Thoracic aorta (tissue), 2 donors: ENCODE measurements at regions not wholly inside any gene's neighbourhood (a gene's known extent, or its start where the extent isn't known, plus 50 kb on each side); places are given as distances from the start of the nearest gene placed in this dataset.
A peak's percentile ranks its signal among the peaks of the same experiment; 100 is the strongest.
"Not testable (repeated sequence)": the region's sequence is repeated elsewhere in the genome, so short reads cannot be mapped to it uniquely, and the experiment has no call there.

Experiments
- ATAC-seq: fragments of 150-250 bp; one replicate; pipeline ENCODE4 v1.8.0; 2017; ENCODE audit warnings: low read depth; ENCODE audit not compliant: insufficient number of reproducible peaks, low FRiP score
- DNase-seq: peaks from one replicate; pipeline ENCODE4 v3.0.0-alpha.2; 2020; ENCODE audit warnings: low spot score
- H3K27ac ChIP-seq, 2 donors: fragments of 200-600 bp; sonication (generic); 1 replicate in 1 of 2; 2 replicates in 1 of 2; pipeline ENCODE4 v1.5.1; 2016; ENCODE audit warnings: mild to moderate bottlenecking in 2 of 2, moderate library complexity in 2 of 2
- H3K27me3 ChIP-seq: fragments of 200-600 bp; sonication (generic); replicated peaks from 2 replicates; pipeline ENCODE4 v1.6.0; 2016; ENCODE audit warnings: mild to moderate bottlenecking; ENCODE audit not compliant: insufficient read depth
- H3K36me3 ChIP-seq: fragments of 200-600 bp; sonication (generic); one replicate; pipeline ENCODE4 v1.5.1; 2016
- H3K4me1 ChIP-seq, 2 donors: fragments of 200-600 bp; sonication (generic); 1 replicate in 1 of 2; 2 replicates in 1 of 2; pipeline versions ENCODE4 v1.5.1 to v1.6.0; 2016; ENCODE audit warnings: low read depth in 2 of 2, mild to moderate bottlenecking in 1 of 2; ENCODE audit not compliant: control insufficient read depth in 1 of 2
- H3K4me3 ChIP-seq: fragments of 200-600 bp; sonication (generic); 2 replicates; pipeline ENCODE4 v1.5.1; 2016; ENCODE audit warnings: mild to moderate bottlenecking
- H3K9me3 ChIP-seq: fragments of 200-600 bp; sonication (generic); 2 replicates; pipeline ENCODE4 v1.5.1; 2016
- TF ChIP-seq, protein P1 (sequence below): fragments of 200-600 bp; sonication (generic); IDR thresholded peaks from one replicate; pipeline ENCODE4 v1.5.1; 2019; ENCODE audit warnings: antibody characterized with exemption

- Histone ChIP-seq H3K9me3 (no peaks in the 10 kb centered on the region), H3K27me3 (no peaks in the 10 kb centered on the region), H3K4me3 (no peak overlapping the region), H3K27ac (no peak overlapping the region), H3K4me1 (no peaks in the 10 kb centered on the region), H3K36me3 (no peaks in the 10 kb centered on the region)
- ATAC-seq (no peak), DNase-seq (no peak)
- TF ChIP-seq, protein P1, sequence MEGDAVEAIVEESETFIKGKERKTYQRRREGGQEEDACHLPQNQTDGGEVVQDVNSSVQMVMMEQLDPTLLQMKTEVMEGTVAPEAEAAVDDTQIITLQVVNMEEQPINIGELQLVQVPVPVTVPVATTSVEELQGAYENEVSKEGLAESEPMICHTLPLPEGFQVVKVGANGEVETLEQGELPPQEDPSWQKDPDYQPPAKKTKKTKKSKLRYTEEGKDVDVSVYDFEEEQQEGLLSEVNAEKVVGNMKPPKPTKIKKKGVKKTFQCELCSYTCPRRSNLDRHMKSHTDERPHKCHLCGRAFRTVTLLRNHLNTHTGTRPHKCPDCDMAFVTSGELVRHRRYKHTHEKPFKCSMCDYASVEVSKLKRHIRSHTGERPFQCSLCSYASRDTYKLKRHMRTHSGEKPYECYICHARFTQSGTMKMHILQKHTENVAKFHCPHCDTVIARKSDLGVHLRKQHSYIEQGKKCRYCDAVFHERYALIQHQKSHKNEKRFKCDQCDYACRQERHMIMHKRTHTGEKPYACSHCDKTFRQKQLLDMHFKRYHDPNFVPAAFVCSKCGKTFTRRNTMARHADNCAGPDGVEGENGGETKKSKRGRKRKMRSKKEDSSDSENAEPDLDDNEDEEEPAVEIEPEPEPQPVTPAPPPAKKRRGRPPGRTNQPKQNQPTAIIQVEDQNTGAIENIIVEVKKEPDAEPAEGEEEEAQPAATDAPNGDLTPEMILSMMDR = no peak
These were observed 192.0 kb downstream of the OTUD1 start for GRCh38 chr10:23630885-23631284.

DNA sequence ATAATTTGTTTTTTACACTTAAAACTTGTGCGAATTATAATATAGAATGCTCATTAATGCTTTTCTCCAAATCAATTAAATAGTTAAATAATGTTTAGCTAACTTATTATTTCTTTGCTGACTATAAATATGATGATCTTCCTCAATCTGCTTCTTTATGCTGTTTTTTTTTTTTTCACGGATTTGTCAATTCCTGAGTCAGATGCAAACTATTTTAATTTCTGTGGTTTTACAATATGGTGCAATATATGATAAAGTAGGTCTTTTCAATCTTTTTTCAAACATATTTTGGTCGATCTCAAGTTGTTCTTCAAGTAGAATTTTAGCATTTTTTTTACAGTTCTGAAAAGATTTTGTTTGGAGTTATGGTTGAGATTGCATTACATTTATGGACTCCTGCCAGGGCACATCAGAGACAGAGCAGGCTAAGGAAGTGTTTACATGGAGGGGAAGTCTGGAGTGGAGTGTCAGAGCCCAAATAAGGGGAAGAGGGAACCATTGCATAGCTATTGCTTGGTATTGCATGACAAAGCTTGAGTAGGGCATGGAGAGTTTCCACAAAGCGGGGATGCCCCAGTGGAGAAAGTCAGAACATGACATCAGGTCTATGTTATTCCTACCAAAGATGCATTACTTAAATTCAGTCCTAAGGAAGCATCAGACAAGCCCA is 204.4 kb downstream of the OTUD1 start:
- Histone ChIP-seq H3K4me1 (no peaks in the 10 kb centered on the region), H3K4me3 (no peak overlapping the region), H3K27ac (no peak overlapping the region), H3K27me3 (no peaks in the 10 kb centered on the region), H3K36me3 (no peaks in the 10 kb centered on the region), H3K9me3 (no peaks in the 10 kb centered on the region)
- DNase-seq (no peak), ATAC-seq (peak; percentile 55)
- TF ChIP-seq, protein P1 = no peak

- Histone ChIP-seq H3K9me3 (no peaks in the 10 kb centered on the region), H3K36me3 (no peaks in the 10 kb centered on the region), H3K27ac (no peak overlapping the region), H3K4me1 (no peaks in the 10 kb centered on the region), H3K27me3 (no peaks in the 10 kb centered on the region), H3K4me3 (no peak overlapping the region)
- TF ChIP-seq, protein P1 = no peak
- no peak for ATAC-seq
- DNase-seq = no peak
These were observed 209.7 kb downstream of the OTUD1 start for GRCh38 chr10:23648618-23649017.

DNA sequence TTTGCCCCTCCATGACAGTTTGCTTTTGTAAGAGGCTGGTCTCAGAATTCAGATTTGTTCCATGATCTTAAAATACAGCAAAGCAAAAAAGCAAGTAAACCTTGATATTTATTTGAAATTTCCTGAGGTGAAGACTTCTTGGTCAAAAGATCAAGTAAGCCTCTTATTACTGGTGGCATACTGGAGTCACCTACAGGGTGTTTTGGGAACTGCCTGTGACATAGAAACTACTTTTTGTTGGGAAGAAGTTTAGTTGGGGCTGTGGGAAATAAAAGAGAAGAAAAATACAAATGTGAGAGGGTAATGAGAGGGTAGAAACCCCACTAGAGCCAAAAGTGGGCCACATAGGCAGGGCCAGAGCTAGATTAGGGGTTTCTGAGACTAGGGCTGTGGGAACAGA is 217.9 kb downstream of the OTUD1 start:
- TF ChIP-seq, protein P1 = peak; percentile 24
- DNase-seq (no peak), ATAC-seq (no peak)

GRCh38 chr10:23657677-23658076 is 218.8 kb downstream of the OTUD1 start:
- Histone ChIP-seq H3K4me3 (no peak overlapping the region), H3K9me3 (no peaks in the 10 kb centered on the region), H3K27ac (no peak overlapping the region), H3K4me1 (no peaks in the 10 kb centered on the region), H3K27me3 (no peaks in the 10 kb centered on the region), H3K36me3 (no peaks in the 10 kb centered on the region)
- DNase-seq (no peak), ATAC-seq (no peak)
- TF ChIP-seq, protein P1 = no peak

More for the DNA sequence above, 217.9 kb downstream of the OTUD1 start:
- Histone ChIP-seq H3K36me3 (no peaks in the 10 kb centered on the region), H3K27me3 (no peaks in the 10 kb centered on the region), H3K4me3 (no peak overlapping the region), H3K9me3 (no peaks in the 10 kb centered on the region), H3K27ac (no peak overlapping the region), H3K4me1 (no peaks in the 10 kb centered on the region)

DNA sequence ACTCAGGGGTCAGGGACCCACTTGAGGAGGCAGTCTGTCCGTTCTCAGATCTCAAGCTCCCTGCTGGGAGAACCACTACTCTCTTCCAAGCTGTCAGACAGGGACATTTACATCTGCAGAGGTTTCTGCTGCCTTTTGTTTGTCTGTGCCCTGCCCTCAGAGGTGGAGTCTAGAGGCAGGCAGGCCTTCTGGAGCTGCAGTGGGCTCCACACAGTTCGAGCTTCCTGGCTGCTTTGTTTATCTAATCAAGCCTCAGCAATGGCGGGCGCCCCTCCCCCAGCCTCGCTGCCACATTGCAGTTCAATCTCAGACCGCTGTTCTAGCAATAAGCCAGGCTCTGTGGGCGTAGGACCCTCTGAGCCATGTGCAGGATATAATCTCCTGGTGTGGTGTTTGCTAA is 233.0 kb downstream of the OTUD1 start:
- not testable (repeated sequence) for H3K27me3 ChIP-seq, H3K27ac ChIP-seq, H3K36me3 ChIP-seq, H3K9me3 ChIP-seq, ATAC-seq, H3K4me3 ChIP-seq, H3K4me1 ChIP-seq, DNase-seq
